ENCODE measurements at regions not wholly inside any gene's neighbourhood (a gene's known extent, or its start where the extent isn't known, plus 50 kb on each side); places are given as distances from the start of the nearest gene placed in this dataset.
"Not testable (repeated sequence)": the region's sequence is repeated elsewhere in the genome, so short reads cannot be mapped to it uniquely, and the experiment has no call there.

DNA sequence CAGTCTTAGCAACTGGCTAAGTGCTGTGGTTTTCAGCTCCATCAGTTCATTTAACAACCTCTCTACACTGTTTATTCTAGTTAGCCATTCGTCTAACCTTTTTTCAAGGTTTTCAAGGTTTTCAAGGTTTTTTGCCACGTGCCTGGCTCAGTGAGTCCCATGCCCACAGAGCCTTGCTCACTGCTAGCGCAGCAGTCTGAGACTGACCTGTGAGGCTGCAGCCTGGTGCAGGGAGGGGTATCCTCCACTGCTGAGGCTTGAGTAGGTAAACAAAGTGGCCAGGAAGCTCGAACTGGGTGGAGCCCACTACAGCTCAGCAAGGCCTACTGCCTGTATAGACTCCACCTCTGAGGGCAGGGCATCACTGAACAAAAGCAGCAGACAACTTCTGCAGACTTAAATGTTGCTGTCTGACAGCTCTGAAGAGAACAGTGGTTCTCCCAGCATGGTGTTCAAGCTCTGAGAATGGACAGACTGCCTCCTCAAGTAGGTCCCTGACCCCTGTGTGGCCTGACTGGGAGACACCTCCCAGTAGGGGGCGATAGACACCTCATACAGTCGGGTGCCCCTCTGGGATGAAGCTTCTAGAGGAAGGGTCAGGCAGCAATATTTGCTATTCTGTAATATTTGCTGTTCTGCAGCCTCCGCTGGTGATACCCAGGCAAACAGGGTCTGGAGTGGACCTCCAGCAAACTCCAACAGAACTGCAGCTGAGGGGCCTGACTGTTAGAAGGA, 424.7 kb upstream of the DDI1 start:
- TF ChIP-seq CTCF (IDR thresholded peaks at IDR 0.05; ENCODE audit: borderline replicate concordance, extremely low read depth, low read length, poor library complexity, severe bottlenecking); EZH2 (IDR thresholded peaks at IDR 0.05; ENCODE audit: borderline replicate concordance, low read depth, low read length, severe bottlenecking): not testable (repeated sequence)

Data from DND-41 (cell line).